KG1 (cell line): ENCODE measurements at regions not wholly inside any gene's neighbourhood (a gene's known extent, or its start where the extent isn't known, plus 50 kb on each side); places are given as distances from the start of the nearest gene placed in this dataset.
"Not testable (repeated sequence)": the region's sequence is repeated elsewhere in the genome, so short reads cannot be mapped to it uniquely, and the experiment has no call there.

Experiments
- DNase-seq: peaks from one replicate; lab custom pipeline; 2025; lab: John Stamatoyannopoulos, UW

DNA sequence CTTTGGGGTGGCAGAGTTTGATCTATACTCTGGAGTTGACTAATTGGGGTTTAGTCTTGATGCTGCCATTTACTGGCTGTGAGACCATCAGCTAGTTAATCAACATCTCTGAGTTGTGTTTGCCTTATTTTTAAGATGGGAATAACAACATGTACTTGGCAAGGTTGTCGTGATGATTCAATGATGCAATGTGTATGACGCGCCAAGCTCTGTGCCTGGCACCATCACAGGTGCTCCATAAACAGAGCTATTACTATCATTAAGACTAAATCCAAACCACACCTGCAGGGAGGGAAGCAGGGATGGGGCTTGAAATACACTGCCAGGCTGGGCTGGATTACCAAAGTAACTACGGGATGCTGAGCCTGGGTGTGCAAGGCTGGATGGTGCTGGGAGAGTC, 60.1 kb upstream of the E2F3 start:
- no peak for DNase-seq

DNA sequence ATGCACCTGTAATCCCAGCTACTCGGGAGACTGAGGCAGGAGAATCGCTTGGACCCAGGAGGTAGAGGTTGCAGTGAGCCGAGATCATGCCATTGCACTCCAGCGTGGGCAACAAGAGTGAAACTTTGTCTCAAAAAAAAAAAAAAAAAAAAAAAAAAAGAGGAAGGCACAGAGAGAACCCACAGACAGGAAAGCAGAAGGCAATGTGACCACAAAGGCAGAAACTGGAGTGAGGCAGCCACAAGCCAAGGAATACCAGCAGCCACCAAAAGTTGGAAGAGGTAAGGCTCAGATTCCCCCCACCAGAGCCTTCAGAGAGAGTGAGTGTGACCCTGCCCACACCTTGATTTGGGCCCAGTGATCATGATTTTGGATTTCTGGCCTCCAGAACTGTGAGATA, 54.7 kb upstream of the E2F3 start:
- not testable (repeated sequence) for DNase-seq

DNA sequence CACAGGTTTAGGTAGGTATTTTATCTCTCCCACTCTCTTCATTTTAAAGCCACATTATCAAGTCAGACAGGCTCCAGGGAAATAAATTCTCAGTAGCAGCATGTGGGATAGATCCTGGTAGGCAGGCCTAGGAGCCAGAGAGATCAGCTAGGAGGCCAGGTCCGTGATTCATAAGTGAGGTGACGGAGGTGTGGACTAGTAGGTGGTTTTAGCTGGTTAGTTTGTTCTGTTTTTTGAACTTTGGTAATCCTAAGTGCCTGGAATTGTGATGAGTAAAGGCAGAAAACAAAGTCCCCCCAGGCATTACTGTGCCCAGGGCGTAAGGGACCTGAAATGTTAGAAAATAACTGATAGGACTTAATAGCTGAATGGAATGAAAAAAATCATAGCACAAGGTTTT, 53.6 kb upstream of the E2F3 start:
- DNase-seq: no peak

DNA sequence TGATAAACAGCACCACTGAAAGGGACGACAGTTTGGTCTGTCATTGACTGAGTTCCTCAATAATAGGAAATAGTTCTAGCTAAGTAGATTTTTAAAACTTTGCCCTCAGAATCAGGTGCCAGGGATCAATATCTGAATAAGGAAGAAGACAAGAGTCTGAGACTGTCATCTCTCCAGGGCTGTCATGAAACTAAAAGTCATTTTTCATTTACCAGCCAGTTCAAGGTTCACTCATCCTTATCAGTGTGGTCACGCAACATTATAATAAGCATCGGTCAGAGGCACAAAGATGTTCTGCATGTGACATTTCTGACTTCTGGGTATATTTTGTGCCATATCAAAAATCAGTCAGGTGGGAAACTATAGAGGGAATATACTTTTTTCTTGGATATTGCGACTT, 52.5 kb upstream of the E2F3 start:
- no peak for DNase-seq

DNA sequence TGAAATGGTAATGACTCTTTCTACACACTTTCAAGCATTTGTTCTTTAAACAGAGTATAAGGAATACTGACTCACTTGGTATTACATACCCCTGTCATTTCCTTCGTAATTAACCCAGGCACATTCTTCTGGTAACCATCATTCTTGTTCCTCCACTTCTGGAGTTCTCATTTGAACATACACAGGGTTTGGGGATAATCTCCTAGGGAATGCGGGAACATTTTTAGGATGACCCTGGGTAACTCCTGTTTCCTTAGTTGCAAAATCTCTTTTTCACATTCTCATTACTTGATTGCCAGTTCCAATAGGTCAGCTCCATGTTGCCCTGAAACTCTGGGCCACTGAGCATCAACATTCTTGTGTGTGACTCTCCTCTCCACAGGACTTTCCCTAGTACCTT, 51.5 kb upstream of the E2F3 start:
- DNase-seq: no peak

DNA sequence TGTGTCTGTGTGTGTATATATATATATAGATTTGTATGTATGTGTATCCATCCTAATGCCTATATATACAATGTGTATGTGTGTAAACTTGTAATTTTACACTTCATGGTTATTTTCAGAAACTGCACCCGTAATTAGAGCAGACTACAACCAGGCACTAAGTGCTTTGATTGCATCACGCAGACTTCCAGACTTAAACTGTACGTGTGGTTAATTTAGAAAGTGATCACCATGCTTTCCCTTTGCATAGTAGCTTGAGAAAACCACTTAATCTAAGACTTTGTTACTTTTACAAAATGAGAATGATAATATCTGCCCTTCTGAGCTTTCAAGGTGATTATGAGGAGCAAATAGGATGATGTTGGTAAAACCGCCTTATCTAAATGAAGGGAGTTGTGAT, 50.1 kb upstream of the E2F3 start:
- DNase-seq: no peak
